ENCODE measurements at regions not wholly inside any gene's neighbourhood (a gene's known extent, or its start where the extent isn't known, plus 50 kb on each side); places are given as distances from the start of the nearest gene placed in this dataset.

GRCh38 chr14:101469382-101470247 is 91.7 kb upstream of the DIO3 start:
- H3K4me1 Mint-ChIP-seq (ENCODE audit: low read depth): no peaks in the 10 kb centered on the region
- ChIA-PET POLR2A (no interaction called here), CTCF (no interaction called here)
- TF ChIP-seq CTCF (IDR thresholded peaks at IDR 0.05): no peak
- H3K27me3 Mint-ChIP-seq: peaks cover 27% of the 10 kb centered on the region
- H3K27ac Mint-ChIP-seq: no peak overlapping the region
- no peaks in the 10 kb centered on the region for H3K36me3 Mint-ChIP-seq (ENCODE audit: low read depth)
- H3K27ac ChIP-seq (ENCODE audit: low read depth in 1 of 2, low read length in 2 of 2): no peak overlapping the region
- H3K27me3 ChIP-seq (ENCODE audit: control insufficient read depth in 1 of 2, insufficient read depth in 2 of 2, low read length in 2 of 2): peaks cover 0 to 6% of the 10 kb centered on the region in 2 experiments
- no peak for ATAC-seq (ENCODE audit: poor library complexity)
- peaks cover 0 to 8% of the 10 kb centered on the region in 2 experiments for H3K9me3 ChIP-seq (ENCODE audit: control insufficient read depth in 1 of 2, insufficient read depth in 1 of 2, low read length in 2 of 2)
- DNase-seq: peak in 2 of 14 experiments; percentile 3 to 23
- no peak overlapping the region for H3K4me3 ChIP-seq (ENCODE audit: low read length)
- H3K4me1 ChIP-seq (ENCODE audit: insufficient read depth, low read length): no peaks in the 10 kb centered on the region
- no peak overlapping the region for H3K4me3 Mint-ChIP-seq
- H3K9me3 Mint-ChIP-seq: no peaks in the 10 kb centered on the region
- H3K36me3 ChIP-seq (ENCODE audit: insufficient read depth, low read length): no peaks in the 10 kb centered on the region
- intact Hi-C loops (cut with DNase I, micrococcal nuclease): no loop called here

GRCh38 chr14:101470266-101470665 is 91.0 kb upstream of the DIO3 start:
- H3K27ac ChIP-seq (ENCODE audit: low read depth in 1 of 2, low read length in 2 of 2): no peak overlapping the region
- H3K9me3 ChIP-seq (ENCODE audit: control insufficient read depth in 1 of 2, insufficient read depth in 1 of 2, low read length in 2 of 2): peaks cover 0 to 10% of the 10 kb centered on the region in 2 experiments
- Mint-ChIP-seq H3K4me3 (no peak overlapping the region), H3K36me3 (ENCODE audit: low read depth) (no peaks in the 10 kb centered on the region), H3K27ac (no peak overlapping the region), H3K4me1 (ENCODE audit: low read depth) (no peaks in the 10 kb centered on the region), H3K9me3 (no peaks in the 10 kb centered on the region), H3K27me3 (peaks cover 27% of the 10 kb centered on the region)
- no peak for ATAC-seq (ENCODE audit: poor library complexity)
- ChIA-PET POLR2A (no interaction called here), CTCF (no interaction called here)
- DNase-seq: peak in 2 of 14 experiments; percentile 4 to 29
- no peaks in the 10 kb centered on the region for H3K36me3 ChIP-seq (ENCODE audit: insufficient read depth, low read length)
- H3K4me1 ChIP-seq (ENCODE audit: insufficient read depth, low read length): no peaks in the 10 kb centered on the region
- intact Hi-C loops (cut with DNase I, micrococcal nuclease): no loop called here
- H3K27me3 ChIP-seq (ENCODE audit: control insufficient read depth in 1 of 2, insufficient read depth in 2 of 2, low read length in 2 of 2): peaks cover 0 to 6% of the 10 kb centered on the region in 2 experiments
- no peak for TF ChIP-seq CTCF (IDR thresholded peaks at IDR 0.05)
- no peak overlapping the region for H3K4me3 ChIP-seq (ENCODE audit: low read length)

GRCh38 chr14:101471723-101472517 is 89.4 kb upstream of the DIO3 start:
- Histone ChIP-seq H3K36me3 (ENCODE audit: insufficient read depth, low read length) (no peaks in the 10 kb centered on the region), H3K9me3 (ENCODE audit: control insufficient read depth in 1 of 2, insufficient read depth in 1 of 2, low read length in 2 of 2) (peaks cover 0 to 13% of the 10 kb centered on the region in 2 experiments), H3K27me3 (ENCODE audit: control insufficient read depth in 1 of 2, insufficient read depth in 2 of 2, low read length in 2 of 2) (no peaks in the 10 kb centered on the region), H3K4me1 (ENCODE audit: insufficient read depth, low read length) (no peaks in the 10 kb centered on the region), H3K27ac (ENCODE audit: low read depth in 1 of 2, low read length in 2 of 2) (no peak overlapping the region), H3K4me3 (ENCODE audit: low read length) (no peak overlapping the region)
- intact Hi-C loops (cut with DNase I, micrococcal nuclease): no loop called here
- peak in 1 of 14 experiments; percentile 25 for DNase-seq
- TF ChIP-seq CTCF (IDR thresholded peaks at IDR 0.05): no peak
- no peak for ATAC-seq (ENCODE audit: poor library complexity)
- POLR2A ChIA-PET: no interaction called here
- Mint-ChIP-seq H3K27ac (no peak overlapping the region), H3K4me3 (no peak overlapping the region), H3K36me3 (ENCODE audit: low read depth) (no peaks in the 10 kb centered on the region), H3K4me1 (ENCODE audit: low read depth) (no peaks in the 10 kb centered on the region), H3K9me3 (no peaks in the 10 kb centered on the region), H3K27me3 (peaks cover 28% of the 10 kb centered on the region)
- CTCF ChIA-PET: no interaction called here

Measured in CD4-positive, alpha-beta T cell (primary cell).